ENCODE measurements at regions not wholly inside any gene's neighbourhood (a gene's known extent, or its start where the extent isn't known, plus 50 kb on each side); places are given as distances from the start of the nearest gene placed in this dataset.

DNA sequence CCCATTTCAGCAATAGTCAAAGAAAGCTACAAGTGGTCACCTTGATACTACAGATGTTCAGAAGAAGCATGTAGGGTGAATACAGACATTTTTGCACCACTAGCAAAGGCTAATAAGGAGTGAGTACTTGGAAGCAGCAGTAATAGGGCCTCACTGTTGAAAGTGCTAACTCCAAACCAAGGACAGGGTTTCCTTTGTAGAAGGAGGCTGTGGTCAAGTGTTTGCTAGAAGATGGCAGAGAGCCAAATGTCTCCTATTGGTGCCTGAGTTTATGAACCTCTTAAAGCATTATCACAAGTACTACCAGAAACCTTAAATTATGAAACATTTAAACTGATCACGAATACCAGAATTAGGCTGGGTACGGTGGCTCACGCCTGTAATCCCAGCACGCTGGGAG lies 308.1 kb downstream of the ZEB2 start:
- H3K27me3 ChIP-seq (ENCODE audit: control insufficient read depth in 2 of 2, insufficient read depth in 2 of 2, low read length in 2 of 2): no peaks in the 10 kb centered on the region
- Mint-ChIP-seq H3K27me3 (ENCODE audit: low read depth in 3 of 3) (no peaks in the 10 kb centered on the region), H3K36me3 (peaks cover 7 to 12% of the 10 kb centered on the region in 2 donors), H3K27ac (no peak overlapping the region), H3K9me3 (peaks cover 0 to 3% (median 0%) of the 10 kb centered on the region in 7 donors), H3K4me3 (no peak overlapping the region), H3K4me1 (peaks cover 4% of the 10 kb centered on the region)
- no peaks in the 10 kb centered on the region for H3K9me3 ChIP-seq (replicated peaks in 1 of 2; ENCODE audit: control insufficient read depth in 1 of 2, insufficient read depth in 1 of 2, low read length in 2 of 2)
- H3K36me3 ChIP-seq (replicated peaks in 1 of 2; ENCODE audit: control insufficient read depth in 1 of 2, insufficient read depth in 2 of 2, low read length in 2 of 2): no peaks in the 10 kb centered on the region
- H4K20me1 ChIP-seq (ENCODE audit: insufficient read depth, low read length): no peaks in the 10 kb centered on the region
- 100% methylated on average over 3 of the region's 4 CpGs for WGBS (ENCODE audit: insufficient coverage)
- no peak overlapping the region for H3K9ac ChIP-seq (ENCODE audit: insufficient read depth, low read length, poor library complexity, severe bottlenecking)
- H2AFZ ChIP-seq (ENCODE audit: insufficient read depth, low read depth, low read length, poor library complexity, severe bottlenecking): no peak overlapping the region
- no peak for DNase-seq
- no peak overlapping the region for H3K27ac ChIP-seq (ENCODE audit: low read depth in 1 of 2, low read length in 2 of 2)
- H3K4me2 ChIP-seq (replicated peaks; ENCODE audit: extremely low read depth, low read length, poor library complexity, severe bottlenecking): no peak overlapping the region
- intact Hi-C loops (cut with micrococcal nuclease): no loop called here
- no peak overlapping the region for H3K4me3 ChIP-seq (replicated peaks in 1 of 3; ENCODE audit: low read depth in 2 of 3, low read length in 3 of 3)
- no peaks in the 10 kb centered on the region for H3K79me2 ChIP-seq (ENCODE audit: insufficient read depth, low read length)
- TF ChIP-seq, protein P1, sequence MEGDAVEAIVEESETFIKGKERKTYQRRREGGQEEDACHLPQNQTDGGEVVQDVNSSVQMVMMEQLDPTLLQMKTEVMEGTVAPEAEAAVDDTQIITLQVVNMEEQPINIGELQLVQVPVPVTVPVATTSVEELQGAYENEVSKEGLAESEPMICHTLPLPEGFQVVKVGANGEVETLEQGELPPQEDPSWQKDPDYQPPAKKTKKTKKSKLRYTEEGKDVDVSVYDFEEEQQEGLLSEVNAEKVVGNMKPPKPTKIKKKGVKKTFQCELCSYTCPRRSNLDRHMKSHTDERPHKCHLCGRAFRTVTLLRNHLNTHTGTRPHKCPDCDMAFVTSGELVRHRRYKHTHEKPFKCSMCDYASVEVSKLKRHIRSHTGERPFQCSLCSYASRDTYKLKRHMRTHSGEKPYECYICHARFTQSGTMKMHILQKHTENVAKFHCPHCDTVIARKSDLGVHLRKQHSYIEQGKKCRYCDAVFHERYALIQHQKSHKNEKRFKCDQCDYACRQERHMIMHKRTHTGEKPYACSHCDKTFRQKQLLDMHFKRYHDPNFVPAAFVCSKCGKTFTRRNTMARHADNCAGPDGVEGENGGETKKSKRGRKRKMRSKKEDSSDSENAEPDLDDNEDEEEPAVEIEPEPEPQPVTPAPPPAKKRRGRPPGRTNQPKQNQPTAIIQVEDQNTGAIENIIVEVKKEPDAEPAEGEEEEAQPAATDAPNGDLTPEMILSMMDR (IDR thresholded peaks at IDR 0.05): no peak
- no peaks in the 10 kb centered on the region for H3K4me1 ChIP-seq (ENCODE audit: control insufficient read depth in 1 of 2, insufficient read depth in 2 of 2, low read length in 2 of 2)

DNA sequence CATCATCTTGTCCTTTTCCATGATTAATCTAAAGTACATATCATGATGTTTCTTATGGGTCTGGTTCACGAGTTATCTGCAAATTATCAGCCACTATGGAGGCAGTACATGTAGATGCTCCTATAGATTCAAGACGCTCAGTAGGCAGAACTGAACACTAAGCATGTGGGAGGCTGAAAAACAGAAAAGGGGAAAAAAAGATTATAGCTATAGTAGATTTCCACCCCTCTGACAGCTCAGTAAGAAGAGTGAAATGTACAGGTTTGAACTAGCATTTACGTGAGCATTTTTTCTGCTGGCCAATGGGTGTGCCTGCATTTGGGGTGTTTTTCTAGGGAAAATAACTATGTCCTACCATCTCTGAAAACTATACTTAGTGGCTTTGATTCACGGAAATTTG lies 308.9 kb downstream of the ZEB2 start:
- peaks cover 8 to 12% of the 10 kb centered on the region in 2 donors for H3K36me3 Mint-ChIP-seq
- H3K4me1 Mint-ChIP-seq: peaks cover 2% of the 10 kb centered on the region
- H3K27ac ChIP-seq (ENCODE audit: low read depth in 1 of 2, low read length in 2 of 2): no peak overlapping the region
- no peak for DNase-seq
- no peak overlapping the region for H2AFZ ChIP-seq (ENCODE audit: insufficient read depth, low read depth, low read length, poor library complexity, severe bottlenecking)
- intact Hi-C loops (cut with micrococcal nuclease): no loop called here
- H3K79me2 ChIP-seq (ENCODE audit: insufficient read depth, low read length): no peaks in the 10 kb centered on the region
- H3K9ac ChIP-seq (ENCODE audit: insufficient read depth, low read length, poor library complexity, severe bottlenecking): no peak overlapping the region
- H4K20me1 ChIP-seq (ENCODE audit: insufficient read depth, low read length): no peaks in the 10 kb centered on the region
- TF ChIP-seq, protein P1 (IDR thresholded peaks at IDR 0.05): no peak
- H3K4me3 ChIP-seq (replicated peaks in 1 of 3; ENCODE audit: low read depth in 2 of 3, low read length in 3 of 3): no peak overlapping the region
- H3K27me3 ChIP-seq (ENCODE audit: control insufficient read depth in 2 of 2, insufficient read depth in 2 of 2, low read length in 2 of 2): no peaks in the 10 kb centered on the region
- H3K4me1 ChIP-seq (ENCODE audit: control insufficient read depth in 1 of 2, insufficient read depth in 2 of 2, low read length in 2 of 2): no peaks in the 10 kb centered on the region
- H3K9me3 Mint-ChIP-seq: peaks cover 0 to 3% (median 0%) of the 10 kb centered on the region in 7 donors
- no peak overlapping the region for H3K4me2 ChIP-seq (replicated peaks; ENCODE audit: extremely low read depth, low read length, poor library complexity, severe bottlenecking)
- no peaks in the 10 kb centered on the region for H3K36me3 ChIP-seq (replicated peaks in 1 of 2; ENCODE audit: control insufficient read depth in 1 of 2, insufficient read depth in 2 of 2, low read length in 2 of 2)
- H3K27ac Mint-ChIP-seq: no peak overlapping the region
- WGBS (ENCODE audit: insufficient coverage): no CpG with 5 or more reads among the region's 4 CpGs
- no peaks in the 10 kb centered on the region for H3K9me3 ChIP-seq (replicated peaks in 1 of 2; ENCODE audit: control insufficient read depth in 1 of 2, insufficient read depth in 1 of 2, low read length in 2 of 2)
- no peaks in the 10 kb centered on the region for H3K27me3 Mint-ChIP-seq (ENCODE audit: low read depth in 3 of 3)
- H3K4me3 Mint-ChIP-seq: no peak overlapping the region

Data from CD14-positive monocyte (primary cell).